ENCODE measurements at regions not wholly inside any gene's neighbourhood (a gene's known extent, or its start where the extent isn't known, plus 50 kb on each side); places are given as distances from the start of the nearest gene placed in this dataset.
"Not testable (repeated sequence)": the region's sequence is repeated elsewhere in the genome, so short reads cannot be mapped to it uniquely, and the experiment has no call there.

- H4K20me1 ChIP-seq (ENCODE audit: control insufficient read depth, insufficient read depth); intact Hi-C loops (cut with micrococcal nuclease; ENCODE audit: unreplicated experiment); H3K27ac ChIP-seq (ENCODE audit: control insufficient read depth, insufficient read depth); H3K9ac ChIP-seq (ENCODE audit: control insufficient read depth, insufficient read depth, low read length); H3K9me3 ChIP-seq (replicated peaks; ENCODE audit: control insufficient read depth, insufficient read depth, low read length); H3K79me2 ChIP-seq (ENCODE audit: control insufficient read depth, insufficient read depth, low read length); ATAC-seq; POLR2A ChIA-PET; FAIRE-seq; SMC1A ChIA-PET (ENCODE audit: uncharacterized antibody, unreplicated experiment); in situ Hi-C loops (cut with MboI); H2AFZ ChIP-seq (ENCODE audit: control insufficient read depth, low read depth, low read length); BruUV-seq (replicated peaks); H3K4me3 ChIP-seq; H3K36me3 ChIP-seq (ENCODE audit: control insufficient read depth in 2 of 2, insufficient read depth in 2 of 2, low read length in 1 of 2); H3K4me1 ChIP-seq (ENCODE audit: control insufficient read depth, insufficient read depth, low read length); H3K4me2 ChIP-seq (ENCODE audit: control insufficient read depth, insufficient read depth); H3K27me3 ChIP-seq (replicated peaks in 1 of 2; ENCODE audit: control insufficient read depth in 2 of 2, insufficient read depth in 2 of 2, low read length in 1 of 2); DNase-seq (ENCODE audit: low read depth, low spot score); CTCF ChIA-PET; RAD21 ChIA-PET (ENCODE audit: unreplicated experiment): not testable (repeated sequence)
- 55% methylated on average over 27 of the region's 28 CpGs for WGBS (ENCODE audit: insufficient coverage, insufficient replicate concordance, low lambda C conversion rate, missing lambda C conversion rate)
Observed at GRCh38 chr5:166810093-166810658, 1481.3 kb upstream of the WWC1 start.

- ChIA-PET SMC1A (ENCODE audit: uncharacterized antibody, unreplicated experiment) (no interaction called here), POLR2A (no interaction called here), CTCF (no interaction called here), RAD21 (ENCODE audit: unreplicated experiment) (no interaction called here)
- no peak overlapping the region for H3K27ac ChIP-seq (ENCODE audit: control insufficient read depth, insufficient read depth)
- H3K27me3 ChIP-seq (replicated peaks in 1 of 2; ENCODE audit: control insufficient read depth in 2 of 2, insufficient read depth in 2 of 2, low read length in 1 of 2), result no peaks in the 10 kb centered on the region
- no peaks in the 10 kb centered on the region for H4K20me1 ChIP-seq (ENCODE audit: control insufficient read depth, insufficient read depth)
- no peaks in the 10 kb centered on the region for H3K4me1 ChIP-seq (ENCODE audit: control insufficient read depth, insufficient read depth, low read length)
- in situ Hi-C loops (cut with MboI), result no loop called here
- FAIRE-seq (no peak), ATAC-seq (no peak), DNase-seq (ENCODE audit: low read depth, low spot score) (no peak)
- no peak overlapping the region for H3K4me3 ChIP-seq
- no peaks in the 10 kb centered on the region for H3K79me2 ChIP-seq (ENCODE audit: control insufficient read depth, insufficient read depth, low read length)
- H2AFZ ChIP-seq (ENCODE audit: control insufficient read depth, low read depth, low read length), result no peak overlapping the region
- H3K9me3 ChIP-seq (replicated peaks; ENCODE audit: control insufficient read depth, insufficient read depth, low read length), result no peaks in the 10 kb centered on the region
- H3K9ac ChIP-seq (ENCODE audit: control insufficient read depth, insufficient read depth, low read length), result no peak overlapping the region
- BruUV-seq (replicated peaks), result no TSS peak
- intact Hi-C loops (cut with micrococcal nuclease; ENCODE audit: unreplicated experiment), result no loop called here
- no peaks in the 10 kb centered on the region for H3K36me3 ChIP-seq (ENCODE audit: control insufficient read depth in 2 of 2, insufficient read depth in 2 of 2, low read length in 1 of 2)
- H3K4me2 ChIP-seq (ENCODE audit: control insufficient read depth, insufficient read depth), result no peak overlapping the region
- WGBS (ENCODE audit: insufficient coverage, insufficient replicate concordance, low lambda C conversion rate, missing lambda C conversion rate), result 8% methylated on average over 3 of the region's 3 CpGs
- no peak for TF ChIP-seq BACH1 (IDR thresholded peaks at IDR 0.05; ENCODE audit: borderline replicate concordance)
- no peak for TF ChIP-seq SREBF2 (IDR thresholded peaks at IDR 0.05; ENCODE audit: low read length)
- TF ChIP-seq IRF4 (IDR thresholded peaks at IDR 0.05; ENCODE audit: low read depth, low read length), result no peak
- TF ChIP-seq USF2 (IDR thresholded peaks at IDR 0.05; ENCODE audit: borderline replicate concordance, low read depth, low read length), result no peak
- TF ChIP-seq EED (IDR thresholded peaks at IDR 0.05; ENCODE audit: low read depth), result no peak
- no peak for TF ChIP-seq YY1 (IDR thresholded peaks at IDR 0.05; ENCODE audit: low read depth, low read length)
- no peak for TF ChIP-seq MEF2B (IDR thresholded peaks at IDR 0.05; ENCODE audit: partially characterized antibody, poor library complexity, severe bottlenecking)
- no peak for TF ChIP-seq ZBTB11 (CRISPR knock-in tag; IDR thresholded peaks at IDR 0.05)
- no peak for TF ChIP-seq SUPT20H (IDR thresholded peaks at IDR 0.05; ENCODE audit: borderline replicate concordance, control insufficient read depth, low read depth, low read length)
- no peak for TF ChIP-seq ZNF274 (IDR thresholded peaks at IDR 0.05; ENCODE audit: insufficient read depth, insufficient read length)
- no peak for TF ChIP-seq KDM1A (IDR thresholded peaks at IDR 0.05; ENCODE audit: borderline replicate concordance)
Observed at GRCh38 chr5:166810721-166811120, 1480.7 kb upstream of the WWC1 start.

Measured in GM12878 (cell line).